ENCODE measurements at regions not wholly inside any gene's neighbourhood (a gene's known extent, or its start where the extent isn't known, plus 50 kb on each side); places are given as distances from the start of the nearest gene placed in this dataset.

DNA sequence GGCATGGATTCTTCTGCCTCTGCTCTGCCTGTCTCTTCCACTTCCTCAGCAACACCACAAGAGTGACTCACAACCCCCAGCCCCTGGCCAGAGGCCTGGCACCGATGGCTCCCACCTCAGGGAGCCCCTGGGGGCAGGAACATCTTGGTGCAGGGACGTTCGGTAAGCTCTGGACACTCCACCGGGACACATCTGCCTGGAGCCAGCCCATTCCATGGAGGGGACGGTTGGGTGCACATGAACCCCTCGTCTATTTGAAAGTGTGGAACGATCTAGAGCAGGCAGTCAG lies 246.5 kb downstream of the ERMARD start:
- TF ChIP-seq, protein P1, sequence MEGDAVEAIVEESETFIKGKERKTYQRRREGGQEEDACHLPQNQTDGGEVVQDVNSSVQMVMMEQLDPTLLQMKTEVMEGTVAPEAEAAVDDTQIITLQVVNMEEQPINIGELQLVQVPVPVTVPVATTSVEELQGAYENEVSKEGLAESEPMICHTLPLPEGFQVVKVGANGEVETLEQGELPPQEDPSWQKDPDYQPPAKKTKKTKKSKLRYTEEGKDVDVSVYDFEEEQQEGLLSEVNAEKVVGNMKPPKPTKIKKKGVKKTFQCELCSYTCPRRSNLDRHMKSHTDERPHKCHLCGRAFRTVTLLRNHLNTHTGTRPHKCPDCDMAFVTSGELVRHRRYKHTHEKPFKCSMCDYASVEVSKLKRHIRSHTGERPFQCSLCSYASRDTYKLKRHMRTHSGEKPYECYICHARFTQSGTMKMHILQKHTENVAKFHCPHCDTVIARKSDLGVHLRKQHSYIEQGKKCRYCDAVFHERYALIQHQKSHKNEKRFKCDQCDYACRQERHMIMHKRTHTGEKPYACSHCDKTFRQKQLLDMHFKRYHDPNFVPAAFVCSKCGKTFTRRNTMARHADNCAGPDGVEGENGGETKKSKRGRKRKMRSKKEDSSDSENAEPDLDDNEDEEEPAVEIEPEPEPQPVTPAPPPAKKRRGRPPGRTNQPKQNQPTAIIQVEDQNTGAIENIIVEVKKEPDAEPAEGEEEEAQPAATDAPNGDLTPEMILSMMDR (conservative IDR thresholded peaks at IDR 0.05; ENCODE audit: low read depth in 2 of 2): no peak
- no peak for TF ChIP-seq POLR2AphosphoS5 (IDR thresholded peaks at IDR 0.05; ENCODE audit: low read depth)
- no peak for TF ChIP-seq EZH2 (IDR thresholded peaks at IDR 0.05; ENCODE audit: low read depth, unreplicated experiment)
- TF ChIP-seq EZH2phosphoT487 (IDR thresholded peaks at IDR 0.05; ENCODE audit: unreplicated experiment): no peak
- TF ChIP-seq, protein P2, sequence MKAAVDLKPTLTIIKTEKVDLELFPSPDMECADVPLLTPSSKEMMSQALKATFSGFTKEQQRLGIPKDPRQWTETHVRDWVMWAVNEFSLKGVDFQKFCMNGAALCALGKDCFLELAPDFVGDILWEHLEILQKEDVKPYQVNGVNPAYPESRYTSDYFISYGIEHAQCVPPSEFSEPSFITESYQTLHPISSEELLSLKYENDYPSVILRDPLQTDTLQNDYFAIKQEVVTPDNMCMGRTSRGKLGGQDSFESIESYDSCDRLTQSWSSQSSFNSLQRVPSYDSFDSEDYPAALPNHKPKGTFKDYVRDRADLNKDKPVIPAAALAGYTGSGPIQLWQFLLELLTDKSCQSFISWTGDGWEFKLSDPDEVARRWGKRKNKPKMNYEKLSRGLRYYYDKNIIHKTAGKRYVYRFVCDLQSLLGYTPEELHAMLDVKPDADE (IDR thresholded peaks at IDR 0.05): no peak
- TF ChIP-seq, protein P3, sequence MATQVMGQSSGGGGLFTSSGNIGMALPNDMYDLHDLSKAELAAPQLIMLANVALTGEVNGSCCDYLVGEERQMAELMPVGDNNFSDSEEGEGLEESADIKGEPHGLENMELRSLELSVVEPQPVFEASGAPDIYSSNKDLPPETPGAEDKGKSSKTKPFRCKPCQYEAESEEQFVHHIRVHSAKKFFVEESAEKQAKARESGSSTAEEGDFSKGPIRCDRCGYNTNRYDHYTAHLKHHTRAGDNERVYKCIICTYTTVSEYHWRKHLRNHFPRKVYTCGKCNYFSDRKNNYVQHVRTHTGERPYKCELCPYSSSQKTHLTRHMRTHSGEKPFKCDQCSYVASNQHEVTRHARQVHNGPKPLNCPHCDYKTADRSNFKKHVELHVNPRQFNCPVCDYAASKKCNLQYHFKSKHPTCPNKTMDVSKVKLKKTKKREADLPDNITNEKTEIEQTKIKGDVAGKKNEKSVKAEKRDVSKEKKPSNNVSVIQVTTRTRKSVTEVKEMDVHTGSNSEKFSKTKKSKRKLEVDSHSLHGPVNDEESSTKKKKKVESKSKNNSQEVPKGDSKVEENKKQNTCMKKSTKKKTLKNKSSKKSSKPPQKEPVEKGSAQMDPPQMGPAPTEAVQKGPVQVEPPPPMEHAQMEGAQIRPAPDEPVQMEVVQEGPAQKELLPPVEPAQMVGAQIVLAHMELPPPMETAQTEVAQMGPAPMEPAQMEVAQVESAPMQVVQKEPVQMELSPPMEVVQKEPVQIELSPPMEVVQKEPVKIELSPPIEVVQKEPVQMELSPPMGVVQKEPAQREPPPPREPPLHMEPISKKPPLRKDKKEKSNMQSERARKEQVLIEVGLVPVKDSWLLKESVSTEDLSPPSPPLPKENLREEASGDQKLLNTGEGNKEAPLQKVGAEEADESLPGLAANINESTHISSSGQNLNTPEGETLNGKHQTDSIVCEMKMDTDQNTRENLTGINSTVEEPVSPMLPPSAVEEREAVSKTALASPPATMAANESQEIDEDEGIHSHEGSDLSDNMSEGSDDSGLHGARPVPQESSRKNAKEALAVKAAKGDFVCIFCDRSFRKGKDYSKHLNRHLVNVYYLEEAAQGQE (IDR thresholded peaks at IDR 0.05; ENCODE audit: unreplicated experiment): no peak
- TF ChIP-seq STAT1 (IDR thresholded peaks at IDR 0.05; ENCODE audit: unreplicated experiment): no peak
- no peak for TF ChIP-seq CREB1 (CRISPR knock-in tag; IDR thresholded peaks at IDR 0.05; ENCODE audit: low read depth)

All from GM23338 (cell line).